DMS53 treated with DMSO at 0.1 percent for 48 hours (cell line): ENCODE measurements at regions not wholly inside any gene's neighbourhood (a gene's known extent, or its start where the extent isn't known, plus 50 kb on each side); places are given as distances from the start of the nearest gene placed in this dataset.

Experiments used
- DNase-seq: peaks from one replicate; lab custom pipeline; 2025; ENCODE audit not compliant: unreplicated experiment; lab: John Stamatoyannopoulos, UW

DNA sequence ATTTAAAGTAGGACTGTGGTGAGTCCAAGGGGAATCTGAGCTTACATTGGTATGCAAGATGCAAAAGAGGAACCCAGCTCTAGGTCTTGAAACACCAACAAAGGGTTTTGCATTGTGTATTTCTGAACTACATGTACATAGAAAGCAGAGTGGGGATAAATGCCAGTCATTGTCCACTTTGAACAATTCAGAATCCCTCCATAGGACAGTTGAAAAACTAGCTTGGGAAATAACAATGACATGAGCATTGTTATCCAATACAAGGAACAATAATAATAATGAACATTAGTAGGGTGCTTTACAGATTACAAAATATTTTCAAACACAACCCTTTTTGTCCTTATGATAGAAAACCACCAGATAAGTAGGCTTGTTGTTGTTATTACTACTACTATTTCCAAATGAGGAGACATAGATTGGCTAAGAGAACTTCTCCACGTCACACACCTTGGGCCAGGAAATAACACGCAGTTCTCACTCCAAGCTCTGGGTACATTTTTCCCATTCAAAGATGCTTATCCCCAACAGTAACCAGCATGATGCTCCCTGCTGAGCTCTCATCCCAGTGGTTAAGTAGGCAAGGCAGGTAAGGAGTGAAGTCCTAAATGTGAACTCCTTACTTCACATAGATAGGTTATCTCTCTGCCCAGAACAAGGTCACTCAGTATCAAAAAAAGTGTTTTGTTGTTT, 51.7 kb upstream of the RASSF8 start:
- no peak for DNase-seq
